C1 segment of cervical spinal cord (tissue), 14 donors: ENCODE measurements at regions not wholly inside any gene's neighbourhood (a gene's known extent, or its start where the extent isn't known, plus 50 kb on each side); places are given as distances from the start of the nearest gene placed in this dataset.
"Not testable (repeated sequence)": the region's sequence is repeated elsewhere in the genome, so short reads cannot be mapped to it uniquely, and the experiment has no call there.

Experiments used
- DNase-seq, 14 donors: peaks; one replicate each; lab custom pipeline; 2025; lab: John Stamatoyannopoulos, UW

DNA sequence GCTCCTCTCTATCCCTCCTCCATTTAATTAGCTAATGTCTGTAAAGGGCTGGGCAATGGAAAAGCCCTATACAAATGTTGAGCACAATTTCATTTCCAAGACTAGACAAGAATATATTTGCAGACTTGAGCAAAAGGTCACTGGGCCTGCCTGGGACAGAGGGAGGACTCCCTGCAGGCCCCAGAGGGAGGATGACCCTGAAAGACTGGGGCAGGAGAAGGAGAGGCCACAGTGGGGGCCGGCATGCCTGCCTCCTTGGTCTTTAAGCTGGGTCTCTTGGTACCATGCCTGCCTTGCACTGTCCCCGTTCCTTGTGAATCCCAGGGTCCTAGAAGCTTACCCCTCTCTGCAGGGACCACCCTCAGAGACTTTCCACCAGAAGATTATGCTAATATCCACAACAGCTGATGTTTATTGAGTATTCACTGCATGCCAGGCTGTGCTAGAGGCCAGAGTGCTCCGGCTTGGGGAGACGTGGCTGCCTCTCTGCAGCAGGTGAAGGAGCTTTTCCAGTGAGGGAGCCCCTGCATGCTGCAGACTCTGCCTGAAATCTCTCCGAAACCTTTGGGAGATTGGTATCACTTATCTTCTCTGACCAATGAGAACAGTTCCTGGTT lies 72.7 kb upstream of the HSPA9 start:
- no peak for DNase-seq

DNA sequence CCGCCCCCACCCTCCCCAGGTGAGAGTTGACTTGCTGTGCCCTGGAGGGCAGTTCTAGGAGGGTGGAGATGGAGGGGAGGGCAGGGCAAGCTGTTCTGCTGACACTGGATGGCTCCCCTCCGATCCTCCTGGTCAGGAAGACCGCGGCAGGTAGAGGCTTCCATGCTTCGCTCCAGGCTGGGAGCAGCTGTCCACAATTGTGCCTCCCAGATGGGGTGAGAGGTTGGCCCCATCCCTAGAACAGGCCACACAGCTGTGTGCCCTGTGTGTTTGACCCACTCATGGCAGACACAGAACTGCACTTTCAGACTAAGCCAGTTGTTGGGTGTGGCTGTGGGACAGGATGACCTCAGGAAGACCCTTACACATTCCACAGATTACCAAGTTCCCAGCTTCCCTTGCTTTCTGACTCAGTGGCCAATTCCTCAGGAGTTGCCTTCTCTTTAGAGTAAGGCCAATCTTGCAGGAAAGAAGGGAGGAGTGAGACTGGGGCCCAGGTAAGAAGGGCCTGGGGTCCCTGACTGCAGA lies 72.1 kb upstream of the HSPA9 start:
- no peak for DNase-seq

DNA sequence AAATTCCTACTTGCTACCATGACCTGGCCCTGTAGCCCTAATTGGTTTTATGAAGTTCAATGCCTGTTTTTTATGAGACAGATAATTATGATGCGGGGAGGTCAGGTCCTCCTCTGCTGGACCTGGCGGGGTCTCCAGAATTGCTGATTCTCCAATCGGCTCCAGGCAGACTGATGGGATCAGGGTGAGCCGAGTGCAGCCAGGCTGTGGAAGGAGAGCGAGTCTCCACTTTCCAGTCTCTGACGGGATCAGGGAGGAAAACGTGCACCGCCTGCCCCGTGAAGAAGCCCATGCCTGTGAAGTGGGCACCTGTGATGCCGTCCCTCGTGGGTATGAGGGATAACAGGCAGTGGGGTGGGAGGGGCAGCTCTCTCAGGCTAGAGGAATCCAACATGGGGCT lies 71.5 kb upstream of the HSPA9 start:
- DNase-seq, result no peak

- peak in 1 of 14 donors; percentile 34 for DNase-seq
Measured at GRCh38 chr5:138645778-138646575, 70.8 kb upstream of the HSPA9 start.

DNA sequence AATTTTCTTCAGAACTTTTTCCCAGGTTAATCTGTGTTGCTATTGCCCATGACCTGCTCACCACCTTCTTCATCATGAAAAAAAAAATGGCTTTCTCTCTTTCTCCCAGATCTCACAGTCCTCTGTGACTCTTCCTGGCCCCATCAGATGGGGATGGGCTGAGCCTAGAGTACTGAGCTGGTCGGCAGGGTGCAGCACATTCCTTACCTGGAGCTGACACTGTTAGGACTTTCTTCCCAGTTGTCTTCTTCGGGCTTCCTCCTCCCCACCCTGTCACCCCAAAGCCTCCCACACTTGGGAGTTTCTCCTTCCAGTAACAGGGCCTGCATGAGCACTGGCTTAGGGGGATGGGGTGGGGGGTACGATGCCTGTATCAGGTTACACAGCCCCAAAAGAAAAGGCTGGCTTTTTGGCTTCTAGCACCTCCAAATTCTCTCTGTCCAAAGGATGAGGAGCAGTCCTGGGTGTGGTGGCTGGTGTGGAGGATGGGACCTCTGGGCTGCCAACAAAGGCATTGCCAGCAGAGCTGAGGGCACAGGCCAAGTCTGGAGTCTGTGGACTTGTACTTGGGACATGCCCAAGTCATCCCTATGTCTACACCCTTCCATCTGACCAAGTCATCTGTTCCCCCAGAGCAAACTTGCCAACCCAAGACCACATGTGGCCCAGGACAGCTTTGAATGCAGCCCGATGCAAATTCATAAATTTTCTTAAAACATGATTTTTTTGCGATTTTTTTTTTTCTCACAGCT lies 68.0 kb upstream of the HSPA9 start:
- DNase-seq, result peak in 1 of 14 donors; percentile 7

- DNase-seq, result peak in 9 of 14 donors; percentile 7 to 65 (median 41)
Measured at GRCh38 chr5:138641547-138642298, 66.5 kb upstream of the HSPA9 start.

DNA sequence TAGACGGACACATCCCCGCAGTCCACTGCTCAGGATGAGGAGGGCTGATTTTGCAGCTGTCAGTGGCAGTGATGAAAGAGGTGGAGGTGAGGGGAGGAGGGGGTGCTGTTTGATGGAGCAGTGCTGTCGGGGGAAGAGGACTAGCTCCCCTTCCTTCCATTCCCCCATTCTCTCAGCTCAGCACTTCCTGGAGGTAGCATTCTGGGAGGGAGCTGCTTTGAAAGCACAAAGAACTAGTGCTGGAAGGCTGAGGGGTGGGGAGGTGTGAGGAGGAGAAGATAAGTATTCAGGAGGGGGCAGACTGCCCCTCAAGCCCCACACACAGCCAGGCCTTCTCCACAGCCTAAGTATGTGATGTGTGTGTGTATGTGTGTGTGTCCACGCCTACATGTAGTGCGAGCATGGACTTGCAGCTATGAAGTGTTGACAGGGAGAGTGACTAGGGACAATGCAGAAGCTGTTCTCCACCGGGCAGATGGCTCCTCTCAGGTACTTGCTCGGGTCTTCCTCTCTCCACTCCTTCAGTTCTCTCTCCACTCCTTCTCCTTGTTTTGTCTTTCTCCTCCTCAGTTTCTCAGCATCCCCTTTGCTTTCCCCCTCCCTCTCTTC lies 65.5 kb upstream of the HSPA9 start:
- DNase-seq, result no peak

DNA sequence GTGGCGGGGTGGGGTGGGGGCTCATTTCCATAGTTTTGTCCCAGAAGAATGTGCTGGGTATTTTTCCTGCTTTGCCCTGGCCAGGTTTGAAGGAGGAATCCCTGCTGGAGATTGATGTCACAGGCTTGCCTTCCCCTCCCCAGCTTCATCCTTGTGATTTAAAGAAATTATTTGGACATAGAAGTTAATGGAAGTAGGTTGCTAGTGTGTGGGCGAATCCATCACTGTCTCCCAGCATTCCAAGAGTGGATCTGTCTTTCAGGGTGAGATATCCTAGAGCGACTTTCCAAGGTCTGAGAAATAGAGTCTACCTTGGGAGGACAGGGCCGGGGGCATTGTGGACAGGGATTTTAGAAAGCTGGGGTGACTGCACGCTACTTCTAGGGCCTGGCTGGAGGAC lies 64.9 kb upstream of the HSPA9 start:
- DNase-seq, result no peak

- peak in 4 of 14 donors; percentile 19 to 97 (median 42) for DNase-seq
Measured at GRCh38 chr5:138639326-138639725, 64.1 kb upstream of the HSPA9 start.

DNA sequence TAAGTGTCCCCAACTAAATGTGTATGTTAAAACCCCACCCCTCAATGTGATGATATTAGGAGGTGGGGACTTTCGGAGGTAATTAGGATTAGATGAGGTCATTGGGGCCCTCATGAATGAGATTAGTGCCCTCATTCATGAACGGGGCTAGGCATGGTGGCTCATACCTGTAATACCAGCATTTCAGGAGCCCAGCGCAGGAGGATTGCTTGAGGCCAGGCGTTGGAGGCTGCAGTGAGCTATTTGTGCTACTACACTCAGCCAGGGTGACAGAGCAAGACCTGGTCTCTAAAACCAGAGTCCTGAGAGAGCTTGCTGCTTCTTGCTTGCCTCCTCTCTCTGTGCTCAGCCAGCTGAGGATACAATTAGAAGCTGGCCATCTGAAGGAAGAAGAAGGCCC lies 62.1 kb upstream of the HSPA9 start:
- DNase-seq, result no peak

DNA sequence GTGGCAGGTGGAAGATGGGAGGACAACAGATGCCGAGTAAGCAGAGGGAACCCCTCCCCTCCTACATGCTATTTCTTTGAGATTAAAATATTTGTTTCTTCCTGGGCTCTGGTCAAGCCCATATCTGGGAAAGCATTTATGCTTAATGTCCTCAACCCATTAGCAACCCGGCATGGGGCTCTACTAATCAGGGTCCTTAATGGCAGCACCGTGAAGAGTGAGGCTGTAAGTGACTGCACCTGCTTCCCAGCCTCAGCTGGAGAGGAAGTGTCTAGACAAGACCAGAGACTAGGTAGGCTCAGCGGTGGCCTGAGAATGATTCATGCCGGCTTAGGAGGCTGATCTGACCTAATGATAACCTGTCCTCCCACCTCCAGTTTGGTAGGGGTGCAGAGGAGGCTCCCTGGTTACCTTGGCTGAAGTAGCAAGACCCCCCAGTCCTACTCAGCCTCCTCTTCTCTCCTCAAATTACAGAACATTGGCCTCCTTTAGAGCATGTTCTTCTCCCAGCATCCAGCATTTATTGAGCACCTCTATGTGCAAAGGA lies 61.3 kb upstream of the HSPA9 start:
- DNase-seq, result no peak

DNA sequence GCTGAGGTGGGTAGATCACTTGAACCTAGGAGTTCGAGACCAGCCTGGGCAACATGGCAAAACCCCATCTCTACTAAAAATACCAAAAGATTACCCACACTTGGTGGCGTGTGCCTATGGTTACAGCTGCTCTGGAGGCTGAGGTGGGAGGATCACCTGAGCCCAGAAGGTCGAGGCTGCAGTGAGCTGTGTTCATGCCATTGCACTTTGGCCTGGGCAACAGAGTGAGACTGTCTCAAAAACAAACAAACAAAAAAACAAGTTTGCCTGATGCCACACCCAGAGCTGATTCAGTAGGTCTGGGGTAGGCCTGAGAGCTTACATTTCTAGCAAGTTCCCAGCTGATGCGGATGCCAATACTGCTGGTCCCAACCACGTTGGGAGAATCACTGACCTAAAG lies 60.5 kb upstream of the HSPA9 start:
- no peak for DNase-seq

- DNase-seq, result peak in 1 of 14 donors; percentile 19
Measured at GRCh38 chr5:138635265-138635664, 60.1 kb upstream of the HSPA9 start.

DNA sequence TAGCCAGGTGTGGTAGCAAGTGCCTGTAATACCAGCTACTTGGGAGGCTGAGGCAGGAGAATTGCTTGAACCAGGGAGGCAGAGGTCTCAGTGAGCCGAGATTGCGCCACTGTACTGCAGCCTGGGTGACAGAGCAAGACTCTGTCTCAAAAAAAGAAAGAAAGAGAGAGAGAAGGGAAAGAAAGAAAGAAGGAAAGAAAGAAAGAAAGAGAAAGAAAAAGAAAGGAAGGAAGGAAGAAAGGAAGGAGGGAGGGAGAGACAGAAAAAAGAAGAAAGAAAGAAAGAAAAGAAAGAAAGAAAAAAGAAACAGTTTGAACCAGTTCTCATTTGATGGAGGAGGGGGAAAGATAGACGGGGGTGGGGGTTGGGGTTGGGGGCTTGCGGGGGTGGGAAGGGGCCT lies 59.6 kb upstream of the HSPA9 start:
- DNase-seq, result not testable (repeated sequence)

DNA sequence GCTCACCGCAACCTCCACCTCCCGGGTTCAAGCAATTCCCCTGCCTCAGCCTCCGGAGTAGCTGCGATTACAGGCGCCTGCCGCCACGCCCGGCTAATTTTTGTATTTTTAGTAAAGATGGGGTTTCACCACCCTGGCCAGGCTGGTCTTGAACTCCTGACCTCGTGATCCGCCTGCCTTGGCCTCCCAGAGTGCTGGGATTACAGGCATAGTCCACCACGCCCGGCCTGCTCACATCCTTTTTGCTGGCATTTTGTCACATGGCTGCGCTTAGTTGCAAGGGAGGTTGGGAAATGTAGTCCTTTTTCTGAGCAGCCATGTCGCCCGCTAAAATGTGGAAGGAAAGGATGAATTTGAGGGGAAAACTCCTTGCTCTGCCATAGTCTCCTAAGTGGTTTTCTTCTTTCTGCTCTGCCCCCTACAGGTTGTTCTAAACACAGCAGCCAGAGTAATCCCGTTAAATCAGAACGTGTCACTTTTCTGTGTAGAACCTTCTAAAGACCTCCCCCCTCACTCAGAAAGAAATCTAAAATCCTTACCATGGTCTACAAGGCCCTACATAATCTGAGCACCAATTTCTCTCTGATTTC lies 57.8 kb upstream of the HSPA9 start:
- peak in 11 of 14 donors; percentile 27 to 51 (median 44) for DNase-seq

DNA sequence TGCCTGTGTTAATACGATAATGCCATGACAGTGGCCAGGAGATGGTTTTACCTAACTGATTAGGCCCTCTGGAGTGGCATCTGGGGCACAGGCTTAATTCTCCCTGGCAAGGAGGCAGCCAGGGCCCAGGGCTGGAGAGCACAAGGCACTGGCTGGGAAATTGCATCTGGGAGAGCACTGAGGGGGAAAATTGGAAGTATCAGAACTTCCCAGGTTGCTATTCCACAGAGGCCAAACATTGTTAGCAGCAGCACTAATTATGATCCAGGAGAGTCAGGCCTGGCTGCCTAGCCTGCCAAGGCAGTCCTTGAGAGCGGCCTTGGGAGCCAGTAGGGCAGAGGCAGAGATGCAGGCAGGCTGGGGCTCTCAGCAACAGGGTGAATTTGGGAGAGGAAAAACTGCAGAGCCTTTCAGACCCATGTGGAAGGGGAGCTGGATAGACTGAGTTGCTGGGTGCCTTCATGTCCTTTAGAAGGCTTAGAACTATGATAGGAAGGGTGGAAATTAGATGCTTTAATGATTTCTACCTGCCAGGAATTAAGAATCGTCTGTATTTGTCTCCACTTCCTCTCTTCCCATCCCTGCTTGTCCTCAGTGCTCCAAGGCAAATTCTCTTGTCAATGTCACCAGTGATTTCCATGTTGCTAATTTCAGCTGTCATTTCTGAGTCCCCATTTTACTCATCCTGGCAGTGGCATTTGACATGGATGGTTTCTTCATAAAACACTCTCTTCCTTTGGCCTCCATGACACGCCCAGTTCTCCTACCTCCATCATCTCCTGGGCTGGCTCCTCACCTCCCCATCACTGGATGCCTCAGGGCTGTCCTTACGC lies 56.1 kb upstream of the HSPA9 start:
- DNase-seq, result no peak

DNA sequence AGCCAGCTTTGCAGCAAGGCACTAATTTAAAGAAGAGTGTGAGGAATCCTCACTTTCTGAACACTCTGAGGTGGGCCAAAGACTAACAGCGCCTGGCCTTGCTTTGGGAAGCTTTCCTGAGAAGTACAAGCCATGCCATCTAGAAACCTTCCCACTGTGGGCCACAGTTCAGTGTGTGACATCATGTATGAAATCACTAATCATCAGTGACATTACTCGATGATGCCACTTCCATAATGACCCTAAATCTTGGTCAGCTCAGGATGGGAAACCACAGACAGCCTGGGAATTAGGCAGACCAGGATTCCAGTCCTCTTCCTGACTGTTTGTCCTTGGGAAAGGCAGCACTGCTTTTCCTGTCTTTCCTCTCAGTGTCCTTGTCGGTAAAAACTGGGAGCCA lies 54.2 kb upstream of the HSPA9 start:
- DNase-seq, result no peak

DNA sequence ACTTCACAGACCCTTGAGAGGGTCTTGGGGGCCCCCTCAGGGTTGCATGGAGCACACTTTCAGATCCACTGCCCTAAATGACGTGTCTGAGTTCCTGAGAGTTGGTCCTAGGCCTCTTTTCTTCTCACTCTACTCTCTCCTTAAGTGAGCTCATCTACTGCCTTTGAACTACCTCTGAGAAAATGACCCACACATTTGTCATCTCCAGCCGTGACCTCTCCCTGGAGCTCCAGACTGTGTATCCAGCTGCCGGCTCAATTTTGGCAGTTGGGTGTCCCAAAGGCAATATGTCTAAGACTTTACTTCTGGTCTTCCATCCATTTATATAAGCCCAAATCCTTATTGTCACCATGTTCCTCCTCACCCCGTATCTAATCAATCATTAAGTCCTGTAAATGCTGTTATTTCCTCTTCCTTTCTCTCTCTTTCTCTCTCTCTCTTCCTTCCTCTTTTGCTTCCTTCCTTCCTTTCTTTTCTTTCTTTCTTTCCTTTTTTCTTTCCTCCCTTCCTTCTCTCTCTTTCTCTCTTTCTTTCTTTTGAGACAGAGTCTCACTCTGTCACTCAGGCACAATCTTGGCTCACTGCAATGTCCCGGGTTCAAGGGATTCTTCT lies 51.2 kb upstream of the HSPA9 start:
- DNase-seq, result no peak

GRCh38 chr5:138625134-138625533 lies 49.9 kb upstream of the HSPA9 start:
- DNase-seq, result no peak
